T1000 (cell line): ENCODE measurements at regions not wholly inside any gene's neighbourhood (a gene's known extent, or its start where the extent isn't known, plus 50 kb on each side); places are given as distances from the start of the nearest gene placed in this dataset.
"Not testable (repeated sequence)": the region's sequence is repeated elsewhere in the genome, so short reads cannot be mapped to it uniquely, and the experiment has no call there.

Experiments
- DNase-seq: peaks from one replicate; lab custom pipeline; 2025; ENCODE audit warnings: mixed read lengths; lab: John Stamatoyannopoulos, UW

GRCh38 chr10:117492504-117492903 lies 50.0 kb upstream of the EMX2 start:
- DNase-seq: no peak

DNA sequence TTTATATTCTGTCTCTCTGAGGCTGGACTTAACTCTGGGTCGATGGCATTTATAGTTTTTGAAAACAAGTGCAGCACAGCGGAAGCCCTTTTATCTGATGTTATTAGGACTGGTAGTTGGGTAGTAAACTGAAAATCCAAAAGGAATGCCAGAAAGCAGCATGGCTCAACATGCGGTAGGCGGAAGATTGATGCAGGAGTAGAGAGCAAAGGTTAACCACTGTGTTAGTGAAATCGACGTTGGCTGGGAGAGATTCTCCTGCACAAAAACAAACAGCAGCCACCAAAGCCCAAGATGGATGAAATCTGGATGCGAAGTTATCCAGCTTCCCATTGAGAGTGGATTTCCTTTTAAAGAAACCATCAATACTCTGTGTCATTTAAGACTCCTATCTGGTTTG lies 54.5 kb upstream of the EMX2 start:
- DNase-seq: no peak

DNA sequence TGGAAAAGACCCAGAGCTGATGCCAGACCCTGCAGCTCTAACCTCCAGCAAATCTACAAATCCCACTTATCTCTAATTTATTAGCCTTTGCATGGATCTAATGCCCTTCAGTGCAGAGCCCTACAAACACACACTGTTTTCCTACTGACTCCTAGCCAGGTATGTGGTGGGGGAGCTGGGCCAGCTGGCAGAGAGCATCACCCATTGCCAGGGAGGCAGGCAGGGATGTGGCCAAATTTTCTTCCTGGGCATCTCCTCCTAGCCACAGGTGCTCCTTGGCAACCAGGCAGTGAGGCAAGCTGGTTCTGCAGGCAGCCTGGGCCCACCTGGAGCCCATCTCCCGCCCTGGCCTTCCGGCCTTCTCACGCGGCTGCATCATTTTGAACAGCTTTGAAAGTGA lies 55.9 kb upstream of the EMX2 start:
- DNase-seq: no peak

- DNase-seq: no peak
These were observed 59.4 kb upstream of the EMX2 start for GRCh38 chr10:117483056-117483590.

DNA sequence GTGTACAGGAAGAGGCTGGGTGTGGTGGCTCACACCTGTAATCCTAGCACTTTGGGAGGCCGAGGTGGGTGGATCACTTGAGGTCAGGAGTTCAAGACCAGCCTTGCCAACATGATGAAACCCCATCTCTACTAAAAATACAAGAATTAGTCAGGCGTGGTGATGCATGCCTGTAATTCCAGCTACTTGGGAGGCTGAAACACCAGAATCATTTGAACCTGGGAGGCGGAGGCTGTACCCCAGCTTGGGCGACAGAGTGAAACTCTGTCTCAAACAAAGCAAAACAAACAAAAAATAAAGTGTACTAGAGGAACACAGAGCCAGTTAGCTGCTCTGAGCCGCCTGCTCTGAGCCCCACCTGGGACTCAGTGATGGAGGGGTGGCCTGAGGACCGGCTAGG lies 61.5 kb upstream of the EMX2 start:
- not testable (repeated sequence) for DNase-seq

GRCh38 chr10:117480097-117480496 lies 62.4 kb upstream of the EMX2 start:
- no peak for DNase-seq

- no peak for DNase-seq
These were observed 64.4 kb upstream of the EMX2 start for GRCh38 chr10:117477961-117478670.

GRCh38 chr10:117477211-117477947 lies 65.2 kb upstream of the EMX2 start:
- no peak for DNase-seq

DNA sequence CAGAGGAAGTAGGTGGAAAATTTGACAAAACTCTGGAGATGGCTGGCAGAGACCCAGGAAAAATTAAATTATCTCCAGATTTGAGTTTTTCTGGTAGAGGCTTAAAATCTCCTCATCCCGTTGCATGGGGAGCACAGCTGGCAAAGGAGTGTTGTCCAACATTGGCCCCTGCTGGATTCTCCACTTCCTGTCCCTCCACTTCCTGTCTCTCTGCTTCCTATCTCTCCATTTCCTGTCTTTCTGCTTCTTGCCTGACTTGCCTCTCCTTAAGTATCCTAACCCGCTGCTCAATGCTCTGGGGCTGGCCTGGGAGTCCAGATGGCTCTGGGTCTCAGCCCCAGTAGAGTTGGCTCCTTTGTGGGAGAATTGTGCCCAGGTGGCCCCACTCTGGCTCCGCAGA lies 65.8 kb upstream of the EMX2 start:
- no peak for DNase-seq

- DNase-seq: no peak
These were observed 66.3 kb upstream of the EMX2 start for GRCh38 chr10:117476281-117476680.

DNA sequence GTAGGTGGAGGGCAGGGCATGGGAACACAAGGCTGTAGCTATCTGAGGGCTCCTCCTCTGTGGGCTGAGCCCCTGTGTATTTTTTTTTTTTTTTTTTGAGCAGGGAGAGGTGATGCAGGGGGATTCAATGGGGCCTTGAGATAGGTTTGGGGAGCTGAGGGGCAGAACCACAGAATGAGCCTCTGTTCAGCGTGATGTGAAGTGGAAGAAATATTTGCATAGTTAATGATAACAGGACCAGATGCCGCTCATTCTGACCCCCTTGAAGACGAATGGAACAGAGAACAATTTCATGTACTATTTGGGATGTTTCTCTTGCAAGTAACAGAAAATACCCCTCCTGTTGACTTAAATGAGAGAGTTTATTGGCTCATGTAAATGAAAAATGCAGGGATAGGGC lies 69.7 kb upstream of the EMX2 start:
- no peak for DNase-seq

DNA sequence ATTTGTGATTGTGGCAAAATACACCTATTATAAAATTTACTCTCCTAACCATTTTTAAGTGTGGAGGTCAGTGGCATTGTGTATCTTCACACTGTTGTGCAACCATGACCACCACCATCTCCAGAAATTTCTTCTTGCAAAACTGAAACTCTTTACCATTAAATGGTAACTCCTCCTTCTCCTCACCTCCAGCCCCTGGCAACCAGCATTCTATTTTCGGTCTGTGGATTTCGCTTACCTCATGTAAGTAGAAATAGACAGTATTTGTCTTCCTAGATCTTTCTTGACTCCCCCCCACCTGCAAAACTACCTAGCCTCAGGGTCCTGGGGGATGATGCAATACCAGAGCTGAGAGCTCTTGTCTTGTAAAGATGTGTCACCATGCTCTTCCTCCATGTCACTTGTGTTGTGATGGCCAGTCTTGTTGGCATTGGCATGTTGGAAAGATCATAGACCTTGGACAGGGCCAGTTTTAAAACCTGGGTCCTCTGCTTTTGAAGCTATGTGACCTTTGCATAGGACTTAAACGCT lies 71.1 kb upstream of the EMX2 start:
- DNase-seq: no peak

GRCh38 chr10:117470733-117471132 lies 71.8 kb upstream of the EMX2 start:
- DNase-seq: no peak

GRCh38 chr10:117468665-117469064 lies 73.9 kb upstream of the EMX2 start:
- no peak for DNase-seq

DNA sequence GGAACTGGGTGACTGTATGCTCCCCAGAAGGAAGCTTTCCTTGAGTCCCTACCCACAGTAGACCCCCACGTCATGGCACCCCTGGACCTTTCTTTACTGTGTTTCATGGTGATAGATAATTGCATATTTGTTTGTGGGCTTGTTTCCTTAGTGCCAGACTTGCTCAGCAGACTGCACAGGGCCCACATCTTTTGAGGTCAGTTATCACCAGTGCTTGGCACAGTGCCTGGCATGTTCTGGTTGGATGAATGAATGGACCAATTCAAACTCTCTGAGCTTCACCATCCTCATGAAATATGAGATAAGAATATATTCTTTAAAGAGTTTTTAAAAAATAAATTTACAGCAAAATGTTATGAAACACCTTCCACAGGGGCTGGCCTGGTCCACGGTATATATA lies 78.4 kb upstream of the EMX2 start:
- no peak for DNase-seq

- no peak for DNase-seq
These were observed 79.0 kb upstream of the EMX2 start for GRCh38 chr10:117463545-117463920.

- no peak for DNase-seq
These were observed 79.6 kb upstream of the EMX2 start for GRCh38 chr10:117462816-117463544.

DNA sequence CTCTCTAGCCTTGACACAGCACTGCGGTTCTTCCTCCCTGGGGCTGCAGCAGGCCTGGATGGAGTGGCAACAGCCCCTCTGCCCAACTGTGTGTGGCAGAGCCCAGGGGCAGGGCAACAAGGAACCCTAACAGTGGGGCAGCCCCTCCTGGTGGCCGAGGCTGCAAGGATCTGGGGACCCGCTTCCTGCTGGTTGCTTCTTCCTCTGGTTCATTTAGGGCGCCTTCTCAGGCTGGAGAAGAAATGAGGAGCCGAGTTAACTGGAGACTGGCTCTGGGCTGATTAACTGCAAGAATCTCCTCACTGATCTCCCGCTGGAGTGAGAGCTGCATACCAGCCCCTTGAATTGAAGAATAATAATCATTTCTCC lies 80.1 kb upstream of the EMX2 start:
- no peak for DNase-seq

- DNase-seq: peak; percentile 88
These were observed 80.7 kb upstream of the EMX2 start for GRCh38 chr10:117461766-117462423.

DNA sequence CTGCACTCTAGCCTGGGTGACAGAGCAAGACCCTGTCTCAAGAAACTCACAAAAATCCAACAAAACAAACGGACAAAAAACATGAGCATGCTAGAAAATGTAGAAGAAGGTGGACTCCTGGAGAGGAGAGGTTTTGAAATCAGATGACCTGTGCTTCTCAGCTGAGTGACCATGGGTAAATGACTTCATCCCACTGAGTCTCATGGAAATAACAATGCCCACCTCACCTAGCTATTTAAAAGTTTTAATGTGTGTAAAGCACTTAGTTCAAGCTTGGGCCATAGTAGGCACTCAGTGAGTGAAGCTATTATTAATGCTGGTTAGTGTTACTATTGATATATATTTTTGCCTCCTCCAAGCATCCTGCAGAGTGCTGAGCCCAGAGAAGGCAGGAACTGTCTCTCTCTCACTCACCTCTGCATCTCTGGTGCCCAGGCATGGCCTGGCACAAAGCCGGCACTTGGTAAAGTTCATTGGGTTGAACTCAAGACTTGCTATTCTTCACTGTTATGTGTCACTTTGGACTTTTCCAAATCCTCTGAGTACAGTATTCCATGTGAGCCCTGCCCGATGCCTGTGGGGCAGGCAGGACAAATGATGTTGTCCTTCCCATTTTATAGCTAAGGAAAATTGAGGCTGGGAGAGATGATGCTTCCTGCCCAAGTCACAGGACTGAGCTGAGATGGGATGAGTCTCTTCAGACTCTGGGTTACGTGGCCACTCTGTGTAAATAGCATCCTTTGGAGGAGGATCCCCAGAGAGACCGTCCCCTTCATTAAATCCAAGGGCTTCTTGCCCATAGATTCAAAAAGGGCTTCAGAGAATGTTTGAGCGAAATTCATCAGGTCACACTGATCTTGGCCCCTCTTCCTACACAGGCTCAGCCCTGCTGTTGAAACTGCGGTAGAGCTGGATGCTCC lies 81.4 kb upstream of the EMX2 start:
- no peak for DNase-seq

DNA sequence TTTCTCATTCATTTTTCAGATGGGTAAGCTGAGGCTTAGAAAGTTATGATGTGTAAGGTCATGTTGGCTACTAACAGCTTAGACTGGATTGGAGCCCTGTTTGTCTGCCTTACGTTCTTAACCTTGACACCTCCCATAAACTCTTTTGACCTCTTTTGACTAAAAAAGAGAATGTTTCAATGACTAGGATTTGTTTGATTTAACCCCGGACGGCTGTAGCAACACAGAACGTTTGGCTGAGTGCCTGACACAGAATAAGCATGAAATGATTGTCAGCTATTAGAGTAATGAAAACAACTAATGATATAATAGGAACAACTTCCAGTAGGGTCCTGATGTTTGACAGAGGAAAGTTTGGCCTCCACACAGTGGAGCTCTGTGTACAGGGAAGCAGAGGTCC lies 83.3 kb upstream of the PDZD8 start:
- no peak for DNase-seq
